ENCODE measurements at regions not wholly inside any gene's neighbourhood (a gene's known extent, or its start where the extent isn't known, plus 50 kb on each side); places are given as distances from the start of the nearest gene placed in this dataset.
"Not testable (repeated sequence)": the region's sequence is repeated elsewhere in the genome, so short reads cannot be mapped to it uniquely, and the experiment has no call there.

DNA sequence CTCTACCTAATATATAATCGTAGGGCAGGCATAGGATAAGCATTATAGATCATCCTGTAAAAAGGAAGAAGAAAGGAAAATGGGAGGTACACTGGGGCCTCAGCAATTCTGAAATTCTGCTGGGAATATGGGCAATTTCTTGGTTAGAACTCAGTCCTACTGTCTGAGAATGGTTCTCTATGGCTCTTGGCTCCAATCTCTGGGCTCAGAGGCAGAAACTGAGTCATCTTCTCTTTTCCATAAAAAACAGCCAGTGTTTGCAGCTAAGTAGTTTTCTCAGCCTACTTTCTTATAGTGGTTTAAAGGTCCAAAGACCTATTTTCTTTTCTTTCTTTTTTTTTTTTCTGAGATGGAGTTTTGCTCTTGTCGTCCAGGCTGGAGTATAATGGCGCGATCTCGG is 135.8 kb upstream of the ZBED5 start:
- in situ Hi-C loops (cut with MboI; ENCODE audit: low pct_unique_long_range_greater_than_20kb, low sequenced_read_pairs) = no loop called here
- DNase-seq = no peak

DNA sequence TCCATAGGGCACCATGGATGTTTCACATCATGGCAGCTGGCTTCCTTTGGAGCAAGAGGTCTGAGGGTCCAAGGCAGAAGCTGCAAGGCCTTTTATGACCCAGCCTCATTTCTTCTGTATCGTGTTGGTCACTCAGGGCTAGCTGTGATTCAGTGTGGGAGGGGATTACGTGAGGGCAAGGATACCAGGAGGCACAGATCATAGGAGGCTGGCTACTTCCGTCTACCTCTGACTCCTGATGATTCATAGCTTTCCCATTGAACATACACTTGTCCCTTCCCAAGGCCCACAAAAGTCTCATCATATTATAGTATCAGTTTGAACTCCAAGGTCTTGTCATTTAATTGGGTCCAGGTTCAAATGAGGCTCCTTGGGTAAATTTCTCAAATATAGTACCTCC is 135.3 kb upstream of the ZBED5 start:
- in situ Hi-C loops (cut with MboI; ENCODE audit: low pct_unique_long_range_greater_than_20kb, low sequenced_read_pairs) = no loop called here
- no peak for DNase-seq

DNA sequence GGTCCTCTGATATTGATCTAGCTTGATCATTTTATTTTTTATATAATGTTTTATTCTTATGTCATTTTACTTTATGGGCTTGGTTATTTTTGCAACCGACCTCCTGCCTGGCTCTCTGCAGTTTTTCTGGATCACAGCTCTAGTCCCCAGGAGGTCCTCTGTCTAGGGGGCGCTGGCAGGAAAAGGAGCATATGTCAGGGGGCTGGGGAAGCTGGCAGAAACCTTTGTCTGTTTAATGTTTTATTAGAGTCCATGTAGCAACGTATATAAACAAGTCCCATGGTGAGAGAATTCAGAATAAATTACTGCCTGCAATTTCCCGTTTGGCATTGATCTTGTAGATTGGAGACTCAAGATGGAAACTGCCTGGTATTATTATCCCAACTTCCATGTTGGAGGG is 133.5 kb upstream of the ZBED5 start:
- DNase-seq = no peak
- in situ Hi-C loops (cut with MboI; ENCODE audit: low pct_unique_long_range_greater_than_20kb, low sequenced_read_pairs) = no loop called here

DNA sequence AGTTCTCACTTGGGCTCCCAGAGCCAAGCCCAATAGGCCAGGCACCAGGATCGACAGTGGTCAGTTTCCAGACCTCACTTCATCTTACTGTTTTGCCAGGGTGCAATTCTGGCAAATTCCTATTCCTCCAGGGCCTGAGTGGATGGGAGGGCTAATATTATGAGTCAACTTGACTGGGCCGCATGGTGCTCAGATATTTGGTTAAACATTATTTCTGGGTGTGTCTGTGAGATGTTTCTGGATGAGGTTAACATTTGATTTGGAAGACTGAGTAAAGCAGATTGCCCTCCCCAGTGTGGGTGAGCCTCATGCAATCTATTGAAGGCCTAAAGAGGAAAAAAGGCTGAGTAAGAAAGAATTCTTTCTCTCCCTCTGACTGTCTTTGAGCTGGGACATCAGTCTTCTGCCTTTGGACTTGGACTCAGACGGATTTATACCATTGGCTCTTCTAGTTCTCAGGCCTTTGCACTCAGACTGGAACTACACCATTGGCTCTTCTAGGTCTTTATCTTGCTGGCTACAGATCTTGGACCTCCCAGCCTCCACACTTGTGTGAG is 132.9 kb upstream of the ZBED5 start:
- no peak for DNase-seq

DNA sequence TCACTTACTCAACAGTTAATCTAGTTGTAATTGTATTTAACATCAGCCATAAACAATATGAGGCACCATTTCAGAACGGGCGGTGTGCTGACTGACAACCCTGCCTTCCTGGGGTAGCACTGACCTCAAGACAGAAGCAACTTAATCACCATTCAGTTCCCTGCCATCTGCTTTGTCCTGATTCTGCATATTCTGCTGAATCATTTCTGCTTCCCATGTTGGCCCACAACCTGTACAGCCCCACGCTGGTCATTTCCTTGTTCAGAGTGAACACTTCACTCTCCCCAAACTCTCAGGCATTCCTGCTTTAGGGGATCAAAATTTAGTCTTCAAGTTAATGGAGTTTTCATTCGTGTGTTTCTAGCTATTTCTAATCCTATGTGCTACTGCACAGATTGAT is 132.3 kb upstream of the ZBED5 start:
- in situ Hi-C loops (cut with MboI; ENCODE audit: low pct_unique_long_range_greater_than_20kb, low sequenced_read_pairs) = no loop called here
- peak; percentile 22 for DNase-seq

More for the DNA sequence above, 132.9 kb upstream of the ZBED5 start:
- in situ Hi-C loops (cut with MboI; ENCODE audit: low pct_unique_long_range_greater_than_20kb, low sequenced_read_pairs) = no loop called here

DNA sequence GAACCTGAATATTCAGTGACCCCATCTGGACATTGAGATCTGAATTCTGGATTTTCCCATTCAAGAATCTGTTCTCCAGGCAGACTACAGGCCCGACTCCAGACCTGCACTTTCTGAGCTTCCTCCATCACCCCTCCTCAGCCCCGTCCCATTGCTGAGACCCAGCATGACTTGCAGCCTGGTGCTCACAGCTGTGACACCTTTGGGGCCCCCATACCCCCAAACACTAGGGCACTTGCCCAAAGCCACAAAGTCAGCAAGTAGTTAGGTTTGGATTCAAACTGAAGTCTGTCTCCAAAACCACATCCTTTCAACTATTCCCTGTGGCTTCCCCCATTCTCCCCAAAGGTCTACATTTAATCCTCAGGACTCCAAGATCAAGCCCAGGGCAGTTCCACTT is 128.2 kb upstream of the ZBED5 start:
- no peak for DNase-seq
- in situ Hi-C loops (cut with MboI; ENCODE audit: low pct_unique_long_range_greater_than_20kb, low sequenced_read_pairs) = no loop called here

DNA sequence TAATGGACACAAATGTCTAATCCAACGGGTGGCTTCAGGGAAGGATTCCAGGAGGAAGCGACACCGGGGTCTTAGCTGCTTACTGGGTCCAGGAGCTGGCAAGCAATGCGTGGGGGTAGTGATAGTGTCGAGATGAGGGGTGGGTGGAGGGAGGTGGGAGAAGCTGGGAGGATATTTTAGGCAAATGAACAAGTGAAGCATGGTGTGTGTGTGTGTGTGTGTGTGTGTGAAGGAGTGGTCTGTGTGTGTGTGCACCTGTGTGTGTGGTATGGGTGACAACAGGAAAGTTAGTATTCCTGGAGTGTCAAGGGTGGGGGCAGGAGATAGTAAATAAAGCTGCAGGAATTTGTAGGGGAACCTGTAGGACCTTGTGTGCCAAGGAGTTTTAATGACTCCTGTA is 126.9 kb upstream of the ZBED5 start:
- DNase-seq = no peak
- in situ Hi-C loops (cut with MboI; ENCODE audit: low pct_unique_long_range_greater_than_20kb, low sequenced_read_pairs) = no loop called here

DNA sequence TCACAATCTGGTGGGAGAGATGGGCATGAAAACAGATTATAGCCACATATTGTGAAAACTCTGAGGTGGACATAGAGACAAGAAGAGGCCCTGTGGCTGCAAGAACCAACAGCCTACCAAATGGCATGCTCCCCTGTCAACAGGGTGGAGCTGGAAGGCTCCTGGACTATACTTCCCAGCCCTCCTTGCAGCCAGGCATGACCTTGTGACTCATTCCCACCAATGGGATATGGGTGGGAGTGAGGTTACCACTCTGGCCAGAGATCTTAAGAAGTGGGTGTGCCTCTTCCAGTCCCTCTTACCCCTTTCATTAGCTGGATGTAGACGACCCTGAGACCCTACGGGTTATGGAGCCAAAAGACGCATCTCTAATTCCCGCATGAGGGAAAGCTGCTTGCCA is 126.4 kb upstream of the ZBED5 start:
- no peak for DNase-seq

DNA sequence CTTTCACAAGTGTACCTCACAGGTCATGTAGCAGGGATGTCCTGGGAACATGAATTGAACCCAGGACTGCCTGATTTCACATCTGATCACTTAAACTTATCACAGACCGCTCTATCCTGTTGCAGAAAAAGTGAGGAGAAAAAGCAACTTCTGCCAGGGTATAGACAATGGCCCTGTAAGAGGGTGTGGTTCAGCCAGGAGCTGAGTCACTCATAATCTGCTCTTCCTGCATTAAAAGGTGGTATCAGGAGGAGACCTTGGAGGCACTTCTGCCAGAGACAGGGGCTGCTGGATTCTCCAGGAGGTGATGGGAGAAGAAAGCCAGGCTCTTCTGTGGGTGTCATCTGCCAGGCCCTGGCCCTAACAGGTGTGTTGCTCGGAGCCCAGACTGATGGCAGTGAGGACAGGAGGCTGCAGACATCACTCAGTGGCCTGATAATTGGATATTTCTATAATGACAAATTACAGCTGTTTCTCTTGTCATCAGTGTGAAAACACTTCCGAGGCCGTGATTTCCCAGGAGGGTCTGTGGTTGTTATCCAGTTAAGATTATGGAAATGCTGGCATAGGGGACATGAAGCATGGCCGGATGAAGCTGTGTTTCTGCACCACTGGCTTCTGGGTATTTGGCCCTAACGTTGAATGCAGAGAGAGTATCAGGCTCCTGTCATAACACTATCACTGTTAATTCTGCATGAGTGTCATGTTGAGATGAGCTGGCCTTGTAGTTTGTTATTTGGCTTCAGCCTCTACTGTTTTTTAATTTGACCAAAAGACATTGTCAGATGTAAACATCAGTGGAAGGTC is 125.1 kb upstream of the ZBED5 start:
- DNase-seq = no peak
- in situ Hi-C loops (cut with MboI; ENCODE audit: low pct_unique_long_range_greater_than_20kb, low sequenced_read_pairs) = no loop called here

More for the DNA sequence above, 126.4 kb upstream of the ZBED5 start:
- in situ Hi-C loops (cut with MboI; ENCODE audit: low pct_unique_long_range_greater_than_20kb, low sequenced_read_pairs) = no loop called here

DNA sequence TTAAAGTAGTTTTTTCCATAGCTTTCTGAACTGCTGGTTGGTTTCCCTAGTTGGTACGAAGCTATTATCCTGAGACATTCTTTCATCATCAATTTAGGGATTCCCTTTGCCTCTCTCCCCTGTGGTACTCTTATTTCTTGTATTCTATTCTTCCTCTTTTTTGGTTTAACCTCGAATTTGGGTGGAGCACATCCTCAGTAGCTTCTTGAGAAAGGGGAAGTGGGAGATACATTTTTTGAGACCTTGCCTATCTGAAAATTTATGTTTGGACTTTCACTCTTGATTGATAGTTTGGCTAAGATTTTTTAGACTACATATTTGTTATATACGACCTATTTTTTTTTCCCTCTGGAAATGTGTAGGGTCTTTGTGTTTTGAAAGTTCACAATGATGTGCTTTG is 121.7 kb upstream of the ZBED5 start:
- in situ Hi-C loops (cut with MboI; ENCODE audit: low pct_unique_long_range_greater_than_20kb, low sequenced_read_pairs) = no loop called here
- peak; percentile 83 for DNase-seq

DNA sequence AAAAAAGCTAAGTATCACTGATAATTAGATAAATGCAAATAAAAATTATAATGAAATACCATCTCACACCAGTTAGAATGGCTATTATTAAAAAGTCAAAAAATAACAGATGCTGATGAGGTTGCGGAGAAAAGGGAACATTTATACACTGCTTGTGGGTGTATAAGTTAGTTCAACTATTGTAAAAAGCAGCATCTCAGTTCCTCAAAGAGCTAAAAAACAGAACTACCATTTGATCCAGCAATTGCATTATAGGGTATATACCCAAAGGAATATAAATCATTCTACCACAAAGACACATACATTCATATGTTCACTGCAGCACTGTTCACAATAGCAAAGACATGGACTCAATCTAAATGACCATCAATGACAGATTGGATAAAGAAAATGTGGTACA is 120.3 kb upstream of the ZBED5 start:
- no peak for DNase-seq
- in situ Hi-C loops (cut with MboI; ENCODE audit: low pct_unique_long_range_greater_than_20kb, low sequenced_read_pairs) = no loop called here

DNA sequence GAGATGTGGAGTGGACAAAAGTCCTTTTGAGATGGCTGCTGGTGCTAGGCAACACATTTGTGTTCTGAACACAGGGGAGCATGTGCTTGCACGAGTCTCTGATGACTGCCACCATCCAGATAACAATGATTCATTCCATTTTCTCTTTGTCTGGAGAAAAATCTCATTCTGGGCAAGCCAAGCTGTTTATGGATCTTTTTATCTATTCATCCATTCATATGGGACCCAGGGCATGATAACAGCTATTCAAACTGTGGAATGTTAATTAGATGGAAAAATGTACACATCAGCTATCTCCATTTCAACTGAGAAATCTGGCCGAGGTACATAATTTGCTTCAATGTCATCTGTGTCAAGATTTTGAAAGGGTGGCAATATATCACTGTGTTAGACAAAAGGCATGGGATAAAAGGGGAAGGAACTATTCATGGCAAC is 117.5 kb upstream of the ZBED5 start:
- in situ Hi-C loops (cut with MboI; ENCODE audit: low pct_unique_long_range_greater_than_20kb, low sequenced_read_pairs) = no loop called here

DNA sequence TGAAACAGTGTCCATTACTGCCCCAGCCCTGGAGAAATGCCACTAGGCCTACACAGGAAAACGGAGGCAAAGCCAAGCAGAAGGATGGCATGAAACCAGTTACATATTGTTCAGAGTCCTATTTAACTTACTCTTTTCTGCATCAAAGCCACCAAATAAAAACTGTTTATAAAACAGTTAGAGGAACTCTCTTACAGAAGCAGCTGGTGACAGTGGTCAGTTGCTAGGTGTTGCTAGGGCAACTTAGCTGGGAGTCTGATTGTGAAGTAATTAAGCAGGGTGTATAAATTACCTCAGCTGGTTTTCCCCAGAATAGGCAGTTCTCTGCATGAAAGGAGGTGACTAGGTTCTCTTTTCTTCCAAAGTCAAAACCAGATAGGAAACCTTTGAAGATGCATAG is 115.6 kb upstream of the ZBED5 start:
- in situ Hi-C loops (cut with MboI; ENCODE audit: low pct_unique_long_range_greater_than_20kb, low sequenced_read_pairs) = no loop called here
- no peak for DNase-seq

More for the DNA sequence above, 117.5 kb upstream of the ZBED5 start:
- DNase-seq = no peak

DNA sequence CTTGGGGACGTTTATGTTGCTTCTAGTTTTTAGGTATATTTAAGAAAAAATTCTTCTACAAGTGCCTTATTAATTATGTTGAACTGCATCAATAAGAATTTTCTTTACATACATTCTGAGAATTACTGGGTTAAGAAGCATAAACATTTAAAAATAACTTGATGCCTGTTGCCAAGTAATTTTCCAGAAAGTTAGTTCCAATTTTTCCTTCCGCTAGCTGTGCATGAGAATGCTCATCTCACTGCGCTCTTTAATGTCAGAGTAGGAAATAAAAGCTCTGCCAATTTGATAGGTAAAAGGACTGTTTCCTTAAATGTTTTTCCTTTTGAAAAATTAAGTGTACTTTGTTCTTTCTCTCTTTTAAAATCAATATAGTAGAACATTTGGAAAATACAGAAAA is 113.1 kb upstream of the ZBED5 start:
- DNase-seq = no peak
- in situ Hi-C loops (cut with MboI; ENCODE audit: low pct_unique_long_range_greater_than_20kb, low sequenced_read_pairs) = no loop called here

DNA sequence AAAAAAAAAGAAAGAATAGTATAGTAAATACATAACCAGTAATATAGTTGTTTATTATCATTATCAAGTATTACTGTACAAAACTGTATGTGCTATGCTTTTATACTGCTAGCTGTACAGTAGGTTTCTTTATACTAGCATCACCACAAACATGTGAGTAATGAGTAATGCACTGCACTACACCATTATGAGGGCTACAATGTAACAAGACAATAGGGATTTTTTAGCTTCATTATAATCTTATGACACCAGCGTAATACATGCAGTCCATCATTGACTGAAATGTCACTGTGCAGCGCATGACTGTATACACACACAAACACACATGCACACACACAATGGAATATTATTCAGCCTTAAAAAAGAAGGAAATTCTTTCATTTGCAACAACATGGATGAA is 111.5 kb upstream of the ZBED5 start:
- in situ Hi-C loops (cut with MboI; ENCODE audit: low pct_unique_long_range_greater_than_20kb, low sequenced_read_pairs) = no loop called here

DNA sequence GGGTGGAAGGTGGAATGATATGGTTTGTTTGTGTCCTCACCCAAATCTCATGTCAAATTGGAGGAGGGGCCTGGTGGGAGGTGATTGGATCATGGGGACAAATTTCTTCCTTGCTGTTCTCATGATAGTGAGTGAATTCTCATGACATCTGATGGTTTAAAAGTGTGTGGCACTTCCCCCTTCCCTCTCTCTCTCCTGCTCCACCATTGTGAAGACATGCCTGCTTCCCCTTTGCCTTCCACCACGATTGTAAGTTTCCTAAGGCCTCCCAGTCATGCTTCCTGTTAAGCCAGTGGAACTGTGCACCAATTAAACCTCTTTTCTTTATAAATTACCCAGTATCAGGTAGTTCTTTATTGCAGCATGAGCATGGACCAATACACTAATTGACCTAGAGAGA is 99.0 kb upstream of the ZBED5 start:
- DNase-seq; in situ Hi-C loops (cut with MboI; ENCODE audit: low pct_unique_long_range_greater_than_20kb, low sequenced_read_pairs): not testable (repeated sequence)

More for the DNA sequence above, 111.5 kb upstream of the ZBED5 start:
- no peak for DNase-seq

DNA sequence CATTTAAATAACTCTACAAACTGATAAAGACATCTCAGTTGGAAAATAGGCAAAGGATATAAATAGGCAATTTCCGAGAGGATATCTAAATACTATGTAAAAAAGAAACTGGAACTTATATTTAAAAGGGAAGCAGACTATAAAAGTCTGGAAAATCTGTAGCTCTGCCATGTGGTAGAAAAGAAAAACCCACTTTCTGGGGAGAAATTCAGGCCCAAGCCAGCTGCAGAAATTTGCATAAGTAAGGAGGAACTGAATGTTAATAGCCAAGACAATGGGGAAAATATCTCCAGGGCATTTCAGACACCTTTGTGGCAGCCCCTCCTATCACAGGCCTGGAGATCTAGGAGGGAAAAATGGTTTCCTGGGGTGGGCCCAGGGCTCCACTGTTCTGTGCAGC is 97.8 kb upstream of the ZBED5 start:
- no peak for DNase-seq
- in situ Hi-C loops (cut with MboI; ENCODE audit: low pct_unique_long_range_greater_than_20kb, low sequenced_read_pairs) = no loop called here

DNA sequence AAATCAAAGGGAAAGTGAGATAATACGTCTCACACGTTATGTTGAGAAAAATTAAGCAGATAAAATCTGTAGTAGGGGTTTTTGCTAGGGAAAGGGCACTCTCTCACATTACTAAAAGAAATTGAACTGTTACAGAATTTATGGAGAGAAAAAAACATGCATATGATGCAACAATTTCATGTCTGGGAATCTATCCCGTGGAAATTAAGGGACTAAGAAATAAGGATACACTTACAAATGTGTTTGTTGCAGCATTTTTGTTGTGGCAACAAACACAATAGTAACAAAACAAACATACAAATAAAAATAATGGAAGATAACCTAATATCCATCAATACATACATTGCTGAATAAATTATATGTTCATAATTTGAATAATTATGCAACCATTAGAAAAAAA is 96.3 kb upstream of the ZBED5 start:
- no peak for DNase-seq
- in situ Hi-C loops (cut with MboI; ENCODE audit: low pct_unique_long_range_greater_than_20kb, low sequenced_read_pairs) = no loop called here

DNA sequence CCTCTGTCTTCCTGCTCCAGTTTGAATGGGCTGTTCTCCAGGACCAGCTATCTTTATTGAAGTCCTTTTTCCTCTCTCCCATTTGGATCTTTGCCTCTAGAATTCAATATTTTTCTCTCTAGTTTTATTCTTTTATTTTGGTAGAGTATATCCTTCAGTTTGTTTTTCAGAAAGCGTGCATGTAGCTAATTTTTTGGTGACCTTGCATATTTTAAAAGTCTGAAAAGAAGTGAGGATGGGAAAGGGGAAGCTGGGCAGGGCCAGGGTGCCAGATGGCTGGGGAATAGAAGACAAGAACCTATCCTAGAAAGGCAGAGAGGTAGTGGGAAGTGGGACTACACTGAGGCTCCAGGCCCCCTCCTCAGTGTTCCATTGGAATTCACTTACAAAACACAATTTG is 95.0 kb upstream of the ZBED5 start:
- DNase-seq = no peak
- in situ Hi-C loops (cut with MboI; ENCODE audit: low pct_unique_long_range_greater_than_20kb, low sequenced_read_pairs) = no loop called here

DNA sequence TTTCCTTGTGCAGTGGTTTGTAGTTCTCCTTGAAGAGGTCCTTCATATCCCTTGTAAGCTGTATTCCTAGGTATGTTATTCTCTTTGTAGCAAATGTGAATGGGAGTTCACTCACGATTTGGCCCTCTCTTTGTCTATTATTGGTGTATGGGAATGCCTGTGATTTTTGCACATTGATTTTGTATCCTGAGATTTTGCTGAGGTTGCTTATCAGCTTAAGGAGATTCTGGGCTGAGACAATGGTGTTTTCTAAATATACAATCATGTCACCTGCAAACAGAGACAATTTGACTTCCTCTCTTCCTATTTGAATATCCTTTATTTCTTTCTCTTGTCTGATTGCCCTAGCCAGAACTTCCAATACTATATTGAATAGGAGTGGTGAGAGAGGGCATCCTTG is 90.1 kb upstream of the ZBED5 start:
- in situ Hi-C loops (cut with MboI; ENCODE audit: low pct_unique_long_range_greater_than_20kb, low sequenced_read_pairs); DNase-seq: not testable (repeated sequence)

DNA sequence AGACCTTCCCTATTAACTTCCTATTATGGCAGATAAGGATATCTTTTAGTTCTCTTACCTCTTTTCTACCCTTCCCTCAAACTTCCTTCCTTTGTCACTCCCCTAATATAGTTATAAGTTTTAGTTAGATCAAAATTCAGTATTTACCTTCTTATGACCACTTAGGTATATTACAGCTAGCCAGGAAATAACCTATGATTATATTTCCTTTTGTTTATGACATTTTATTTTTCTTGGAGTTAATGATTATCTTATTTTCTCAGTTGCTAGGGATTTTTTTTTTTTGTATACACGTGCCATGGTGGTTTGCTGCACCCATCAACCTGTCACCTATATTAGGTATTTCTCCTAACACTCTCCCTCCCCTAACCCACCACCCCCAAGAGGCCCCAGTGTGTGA is 88.2 kb upstream of the ZBED5 start:
- DNase-seq = no peak
- in situ Hi-C loops (cut with MboI; ENCODE audit: low pct_unique_long_range_greater_than_20kb, low sequenced_read_pairs) = no loop called here
